ENCODE measurements at regions not wholly inside any gene's neighbourhood (a gene's known extent, or its start where the extent isn't known, plus 50 kb on each side); places are given as distances from the start of the nearest gene placed in this dataset.

GRCh38 chr18:68098655-68099054, 582.1 kb upstream of the DSEL start:
- DNase-seq (ENCODE audit: low read depth), result no peak
- TF ChIP-seq, protein P1, sequence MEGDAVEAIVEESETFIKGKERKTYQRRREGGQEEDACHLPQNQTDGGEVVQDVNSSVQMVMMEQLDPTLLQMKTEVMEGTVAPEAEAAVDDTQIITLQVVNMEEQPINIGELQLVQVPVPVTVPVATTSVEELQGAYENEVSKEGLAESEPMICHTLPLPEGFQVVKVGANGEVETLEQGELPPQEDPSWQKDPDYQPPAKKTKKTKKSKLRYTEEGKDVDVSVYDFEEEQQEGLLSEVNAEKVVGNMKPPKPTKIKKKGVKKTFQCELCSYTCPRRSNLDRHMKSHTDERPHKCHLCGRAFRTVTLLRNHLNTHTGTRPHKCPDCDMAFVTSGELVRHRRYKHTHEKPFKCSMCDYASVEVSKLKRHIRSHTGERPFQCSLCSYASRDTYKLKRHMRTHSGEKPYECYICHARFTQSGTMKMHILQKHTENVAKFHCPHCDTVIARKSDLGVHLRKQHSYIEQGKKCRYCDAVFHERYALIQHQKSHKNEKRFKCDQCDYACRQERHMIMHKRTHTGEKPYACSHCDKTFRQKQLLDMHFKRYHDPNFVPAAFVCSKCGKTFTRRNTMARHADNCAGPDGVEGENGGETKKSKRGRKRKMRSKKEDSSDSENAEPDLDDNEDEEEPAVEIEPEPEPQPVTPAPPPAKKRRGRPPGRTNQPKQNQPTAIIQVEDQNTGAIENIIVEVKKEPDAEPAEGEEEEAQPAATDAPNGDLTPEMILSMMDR (conservative IDR thresholded peaks at IDR 0.05; ENCODE audit: low read depth, low read length), result no peak
- H3K4me3 ChIP-seq (ENCODE audit: low read depth, low read length), result no peak overlapping the region

DNA sequence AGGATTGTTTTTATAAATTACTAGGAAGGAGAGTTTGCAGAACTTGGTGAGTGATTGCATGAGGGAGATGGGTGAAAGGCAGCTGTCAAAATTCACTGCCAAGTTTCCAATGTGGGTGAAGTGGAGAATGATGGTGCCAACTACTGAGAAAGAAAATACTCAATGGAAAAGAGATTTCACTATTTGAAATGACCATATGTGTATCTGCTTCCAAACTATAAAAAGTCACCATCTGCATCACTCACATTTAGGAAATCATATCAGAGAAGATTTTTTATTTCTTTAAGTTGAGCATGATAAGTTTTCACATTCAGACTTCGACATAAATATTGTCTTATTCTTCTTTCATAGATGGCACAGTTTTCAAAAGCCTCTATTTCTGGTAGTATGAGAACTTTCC, 570.0 kb upstream of the DSEL start:
- TF ChIP-seq, protein P1 (conservative IDR thresholded peaks at IDR 0.05; ENCODE audit: low read depth, low read length), result no peak
- DNase-seq (ENCODE audit: low read depth), result no peak

DNA sequence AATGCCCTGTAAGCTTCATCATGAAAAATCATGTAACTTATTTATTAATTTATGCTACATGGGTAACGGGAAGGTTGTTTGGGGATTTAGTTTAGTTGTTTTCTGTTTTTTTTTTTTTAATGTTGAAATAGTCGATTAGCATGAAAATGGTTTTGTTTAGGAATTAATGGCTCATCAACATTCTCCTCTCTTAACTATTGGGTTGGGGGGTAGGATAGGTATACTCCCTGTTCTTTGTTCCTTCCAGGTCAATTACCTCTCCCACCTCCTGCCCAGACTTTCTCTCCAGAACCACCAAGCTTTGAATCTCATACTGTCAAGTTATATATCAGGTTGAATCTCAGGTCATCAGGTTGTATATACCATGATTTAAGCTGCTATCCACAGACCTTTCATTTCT, 568.7 kb upstream of the DSEL start:
- TF ChIP-seq, protein P1 (conservative IDR thresholded peaks at IDR 0.05; ENCODE audit: low read depth, low read length), result no peak
- no peak for DNase-seq (ENCODE audit: low read depth)

More for the DNA sequence above, 570.0 kb upstream of the DSEL start:
- H3K4me3 ChIP-seq (ENCODE audit: low read depth, low read length), result no peak overlapping the region

GRCh38 chr18:68083776-68084175, 567.3 kb upstream of the DSEL start:
- no peak overlapping the region for H3K4me3 ChIP-seq (ENCODE audit: low read depth, low read length)
- no peak for DNase-seq (ENCODE audit: low read depth)
- TF ChIP-seq, protein P1 (conservative IDR thresholded peaks at IDR 0.05; ENCODE audit: low read depth, low read length), result no peak

More for the DNA sequence above, 568.7 kb upstream of the DSEL start:
- no peak overlapping the region for H3K4me3 ChIP-seq (ENCODE audit: low read depth, low read length)

DNA sequence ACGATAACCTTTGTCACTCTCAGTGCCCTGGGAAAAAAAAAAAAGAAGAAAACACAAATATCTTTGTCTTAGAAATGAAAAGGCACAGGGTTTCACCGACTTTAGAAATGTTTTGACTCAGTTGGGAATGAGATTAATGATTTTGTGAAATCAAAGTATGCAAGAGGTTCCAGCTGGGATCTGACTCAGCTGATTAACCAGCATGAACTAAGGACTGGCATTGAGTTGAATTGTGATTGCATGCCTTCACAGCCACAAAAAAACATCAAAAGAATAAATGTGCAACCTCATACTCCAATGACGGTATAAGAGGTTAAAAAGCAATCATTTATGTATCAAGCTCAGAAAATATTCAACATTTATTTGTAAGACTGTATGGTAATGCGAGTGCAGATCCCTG, 566.6 kb upstream of the DSEL start:
- H3K4me3 ChIP-seq (ENCODE audit: low read depth, low read length), result no peak overlapping the region
- peak; percentile 15 for DNase-seq (ENCODE audit: low read depth)
- TF ChIP-seq, protein P1 (conservative IDR thresholded peaks at IDR 0.05; ENCODE audit: low read depth, low read length), result no peak

DNA sequence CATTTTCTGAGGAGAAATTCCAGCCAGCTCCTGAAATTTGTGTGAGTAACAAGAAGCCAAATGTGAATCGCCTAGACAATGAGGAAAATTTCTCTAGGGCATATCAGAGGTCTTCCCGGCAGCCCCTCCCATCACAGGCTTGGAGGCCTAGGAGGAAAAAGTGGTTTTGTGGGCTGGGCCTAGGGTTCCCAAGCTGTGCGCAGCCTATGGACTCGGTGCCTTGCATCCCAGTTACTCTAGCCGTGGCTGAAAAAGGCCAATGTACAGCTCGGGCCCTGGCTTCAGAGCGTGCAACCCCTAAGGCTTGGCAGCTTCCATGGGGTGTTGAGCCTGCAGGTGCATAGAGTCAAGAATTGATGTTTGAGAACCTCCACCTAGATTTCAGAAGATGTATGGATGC, 556.2 kb upstream of the DSEL start:
- TF ChIP-seq, protein P1 (conservative IDR thresholded peaks at IDR 0.05; ENCODE audit: low read depth, low read length), result no peak
- no peak overlapping the region for H3K4me3 ChIP-seq (ENCODE audit: low read depth, low read length)
- no peak for DNase-seq (ENCODE audit: low read depth)

DNA sequence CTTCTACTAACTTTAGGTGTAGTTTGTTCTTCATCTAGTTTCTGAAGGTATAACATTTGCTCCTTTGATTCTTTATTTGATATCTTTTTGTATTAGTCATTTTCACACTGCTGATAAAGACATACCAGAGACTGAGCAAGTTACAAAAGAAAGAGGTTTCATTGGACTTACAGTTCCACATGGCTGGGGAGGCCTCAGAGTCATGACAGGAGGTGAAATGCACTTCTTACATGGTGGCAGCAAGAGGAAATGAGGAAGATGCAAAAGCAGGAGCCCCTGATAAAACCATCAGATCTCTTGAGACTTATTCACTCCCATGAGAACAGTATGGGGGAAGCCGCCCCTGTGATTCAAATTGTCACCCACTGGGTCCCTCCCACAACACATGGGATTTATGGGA, 544.4 kb upstream of the DSEL start:
- no peak overlapping the region for H3K4me3 ChIP-seq (ENCODE audit: low read depth, low read length)
- TF ChIP-seq, protein P1 (conservative IDR thresholded peaks at IDR 0.05; ENCODE audit: low read depth, low read length), result no peak
- no peak for DNase-seq (ENCODE audit: low read depth)

All from epithelial cell of proximal tubule (primary cell).